Naive B cell (primary cell): ENCODE measurements at regions not wholly inside any gene's neighbourhood (a gene's known extent, or its start where the extent isn't known, plus 50 kb on each side); places are given as distances from the start of the nearest gene placed in this dataset.

Experiments used
- ATAC-seq, 2 donors: fragments of 150-1000 bp; cut with Tn5 transposase; 2 replicates each; pipeline ENCODE4 v1.10.0; 2021; ENCODE audit warnings: low read depth in 2 of 2, mild to moderate bottlenecking in 2 of 2, moderate library complexity in 2 of 2
- DNase-seq: peaks from one replicate; pipeline ENCODE4 v3.0.0; 2022
- H3K27ac Mint-ChIP-seq, 6 donors: one replicate each; pipeline ENCODE4 v1.8.0; 2020 to 2022; ENCODE audit warnings: mild to moderate bottlenecking in 6 of 6, mixed read lengths in 6 of 6, moderate library complexity in 5 of 6, inconsistent platforms in 2 of 6
- H3K27me3 Mint-ChIP-seq, 3 donors: one replicate each; pipeline ENCODE4 v1.8.0; 2021 to 2022; ENCODE audit warnings: mixed read lengths in 3 of 3, mild to moderate bottlenecking in 1 of 3
- H3K36me3 Mint-ChIP-seq, 2 donors: one replicate each; pipeline ENCODE4 v1.8.0; 2020 to 2022; ENCODE audit warnings: mixed read lengths in 2 of 2, inconsistent platforms in 1 of 2, mild to moderate bottlenecking in 1 of 2
- H3K4me1 Mint-ChIP-seq, 3 donors: one replicate each; pipeline ENCODE4 v1.8.0; 2020 to 2022; ENCODE audit warnings: mixed read lengths in 3 of 3, inconsistent platforms in 1 of 3, mild to moderate bottlenecking in 1 of 3, moderate library complexity in 1 of 3
- H3K4me3 Mint-ChIP-seq, 8 donors: one replicate each; pipeline ENCODE4 v1.8.0; 2020 to 2022; ENCODE audit warnings: mild to moderate bottlenecking in 8 of 8, mixed read lengths in 8 of 8, moderate library complexity in 8 of 8, inconsistent platforms in 2 of 8
- H3K9me3 Mint-ChIP-seq, 7 donors: one replicate each; pipeline ENCODE4 v1.8.0; 2020 to 2022; ENCODE audit warnings: mixed read lengths in 7 of 7, mild to moderate bottlenecking in 5 of 7, inconsistent platforms in 2 of 7, moderate library complexity in 1 of 7

GRCh38 chr13:27014406-27015359 is 156.9 kb downstream of the USP12 start:
- Mint-ChIP-seq H3K4me3 (no peak overlapping the region), H3K36me3 (peaks cover 0 to 7% of the 10 kb centered on the region in 2 donors), H3K27me3 (peaks cover 0 to 8% (median 5%) of the 10 kb centered on the region in 3 donors), H3K9me3 (peaks cover 0 to 1% (median 0%) of the 10 kb centered on the region in 7 donors), H3K4me1 (peaks cover 0 to 3% (median 3%) of the 10 kb centered on the region in 3 donors), H3K27ac (no peak overlapping the region)
- ATAC-seq (no peak), DNase-seq (no peak)

GRCh38 chr13:27012482-27013197 is 159.0 kb downstream of the USP12 start:
- no peak overlapping the region for H3K27ac Mint-ChIP-seq
- H3K4me1 Mint-ChIP-seq = peaks cover under 1 to 3% (median 1%) of the 10 kb centered on the region in 3 donors
- peaks cover 0 to 7% of the 10 kb centered on the region in 2 donors for H3K36me3 Mint-ChIP-seq
- no peak overlapping the region for H3K4me3 Mint-ChIP-seq
- no peaks in the 10 kb centered on the region for H3K9me3 Mint-ChIP-seq
- H3K27me3 Mint-ChIP-seq = peaks cover 0 to 10% (median 6%) of the 10 kb centered on the region in 3 donors
- ATAC-seq (no peak), DNase-seq (no peak)

- H3K9me3 Mint-ChIP-seq = no peaks in the 10 kb centered on the region
- peaks cover 0 to 7% of the 10 kb centered on the region in 2 donors for H3K36me3 Mint-ChIP-seq
- peaks cover 4 to 19% (median 16%) of the 10 kb centered on the region in 3 donors for H3K27me3 Mint-ChIP-seq
- peaks cover 10 to 11% (median 11%) of the 10 kb centered on the region in 3 donors for H3K4me1 Mint-ChIP-seq
- H3K27ac Mint-ChIP-seq = no peak overlapping the region
- H3K4me3 Mint-ChIP-seq = no peak overlapping the region
- DNase-seq = no peak
- no peak for ATAC-seq
Observed at GRCh38 chr13:27011661-27012060, 159.9 kb downstream of the USP12 start.

- Mint-ChIP-seq H3K4me3 (no peak overlapping the region), H3K4me1 (peaks cover 25 to 29% (median 26%) of the 10 kb centered on the region in 3 donors), H3K36me3 (peaks cover 0 to 8% of the 10 kb centered on the region in 2 donors), H3K9me3 (peaks cover 0 to 2% (median 0%) of the 10 kb centered on the region in 7 donors), H3K27me3 (peaks cover 12 to 32% (median 26%) of the 10 kb centered on the region in 3 donors), H3K27ac (no peak overlapping the region)
- DNase-seq (no peak), ATAC-seq (no peak)
Observed at GRCh38 chr13:27008733-27009132, 162.9 kb downstream of the USP12 start.

GRCh38 chr13:27007166-27007565 is 164.4 kb downstream of the USP12 start:
- Mint-ChIP-seq H3K9me3 (peaks cover 0 to 10% (median 3%) of the 10 kb centered on the region in 7 donors), H3K27me3 (peaks cover 19 to 32% (median 26%) of the 10 kb centered on the region in 3 donors), H3K36me3 (peaks cover 0 to 8% of the 10 kb centered on the region in 2 donors), H3K4me3 (peak overlapping the region in 7 of 8 donors; percentile 66 to 84 (median 74)), H3K4me1 (peaks cover 29 to 30% (median 30%) of the 10 kb centered on the region in 3 donors), H3K27ac (peak overlapping the region in 1 of 6 donors; percentile 81)
- DNase-seq (no peak), ATAC-seq (no peak)

- peaks cover 0 to 10% (median 3%) of the 10 kb centered on the region in 7 donors for H3K9me3 Mint-ChIP-seq
- ATAC-seq = peak in 1 of 2 donors; percentile 52
- H3K4me3 Mint-ChIP-seq = peak overlapping the region; percentile 56 to 84 (median 72)
- H3K27ac Mint-ChIP-seq = peak overlapping the region in 1 of 6 donors; percentile 53
- DNase-seq = no peak
- H3K36me3 Mint-ChIP-seq = peaks cover 0 to 8% of the 10 kb centered on the region in 2 donors
- peaks cover 19 to 32% (median 26%) of the 10 kb centered on the region in 3 donors for H3K27me3 Mint-ChIP-seq
- H3K4me1 Mint-ChIP-seq = peaks cover 32 to 35% (median 35%) of the 10 kb centered on the region in 3 donors
Observed at GRCh38 chr13:27006519-27007161, 165.0 kb downstream of the USP12 start.

GRCh38 chr13:27005976-27006518 is 165.6 kb downstream of the USP12 start:
- Mint-ChIP-seq H3K4me3 (peak overlapping the region in 6 of 8 donors; percentile 66 to 84 (median 76)), H3K9me3 (peaks cover 0 to 10% (median 3%) of the 10 kb centered on the region in 7 donors), H3K27me3 (peaks cover 19 to 32% (median 26%) of the 10 kb centered on the region in 3 donors), H3K27ac (no peak overlapping the region), H3K4me1 (peaks cover 38 to 41% (median 41%) of the 10 kb centered on the region in 3 donors), H3K36me3 (peaks cover 0 to 8% of the 10 kb centered on the region in 2 donors)
- no peak for ATAC-seq
- DNase-seq = no peak

GRCh38 chr13:27005556-27005955 is 166.1 kb downstream of the USP12 start:
- peaks cover 0 to 10% (median 3%) of the 10 kb centered on the region in 7 donors for H3K9me3 Mint-ChIP-seq
- peaks cover 0 to 8% of the 10 kb centered on the region in 2 donors for H3K36me3 Mint-ChIP-seq
- ATAC-seq = no peak
- H3K27ac Mint-ChIP-seq = peak overlapping the region in 3 of 6 donors; percentile 11 to 19 (median 14)
- H3K4me1 Mint-ChIP-seq = peaks cover 43 to 46% (median 46%) of the 10 kb centered on the region in 3 donors
- peaks cover 19 to 32% (median 26%) of the 10 kb centered on the region in 3 donors for H3K27me3 Mint-ChIP-seq
- peak overlapping the region in 4 of 8 donors; percentile 14 to 67 (median 40) for H3K4me3 Mint-ChIP-seq
- DNase-seq = no peak

GRCh38 chr13:27004866-27005265 is 166.7 kb downstream of the USP12 start:
- Mint-ChIP-seq H3K4me1 (peaks cover 45 to 48% (median 48%) of the 10 kb centered on the region in 3 donors), H3K27me3 (peaks cover 19 to 32% (median 26%) of the 10 kb centered on the region in 3 donors), H3K27ac (peak overlapping the region in 2 of 6 donors; percentile 14 to 27), H3K4me3 (peak overlapping the region in 1 of 8 donors; percentile 4), H3K36me3 (peaks cover 0 to 8% of the 10 kb centered on the region in 2 donors), H3K9me3 (peaks cover 0 to 10% (median 3%) of the 10 kb centered on the region in 7 donors)
- DNase-seq = no peak
- no peak for ATAC-seq

- Mint-ChIP-seq H3K27me3 (peaks cover 19 to 32% (median 26%) of the 10 kb centered on the region in 3 donors), H3K4me1 (peaks cover 49 to 53% (median 52%) of the 10 kb centered on the region in 3 donors), H3K9me3 (peaks cover 0 to 10% (median 3%) of the 10 kb centered on the region in 7 donors), H3K27ac (peak overlapping the region in 1 of 6 donors; percentile 79), H3K4me3 (no peak overlapping the region), H3K36me3 (peaks cover 0 to 8% of the 10 kb centered on the region in 2 donors)
- DNase-seq = no peak
- no peak for ATAC-seq
Observed at GRCh38 chr13:27004326-27004725, 167.3 kb downstream of the USP12 start.

- no peak for DNase-seq
- peaks cover 0 to 10% (median 3%) of the 10 kb centered on the region in 7 donors for H3K9me3 Mint-ChIP-seq
- peaks cover 0 to 8% of the 10 kb centered on the region in 2 donors for H3K36me3 Mint-ChIP-seq
- peaks cover 15 to 22% (median 16%) of the 10 kb centered on the region in 3 donors for H3K27me3 Mint-ChIP-seq
- peak overlapping the region in 4 of 6 donors; percentile 23 to 71 (median 34) for H3K27ac Mint-ChIP-seq
- peaks cover 64 to 69% (median 67%) of the 10 kb centered on the region in 3 donors for H3K4me1 Mint-ChIP-seq
- peak; percentile 43 to 45 for ATAC-seq
- peak overlapping the region in 2 of 8 donors; percentile 4 to 29 for H3K4me3 Mint-ChIP-seq
Observed at GRCh38 chr13:27001705-27002104, 169.9 kb downstream of the USP12 start.

- Mint-ChIP-seq H3K9me3 (peaks cover 0 to 10% (median 3%) of the 10 kb centered on the region in 7 donors), H3K4me3 (peak overlapping the region in 1 of 8 donors; percentile 49)
Observed at GRCh38 chr13:27000686-27001085, 170.9 kb downstream of the USP12 start.

More at GRCh38 chr13:27000686-27001085, 170.9 kb downstream of the USP12 start:
- Mint-ChIP-seq H3K27me3 (peaks cover 10 to 19% (median 11%) of the 10 kb centered on the region in 3 donors), H3K36me3 (peaks cover 0 to 8% of the 10 kb centered on the region in 2 donors), H3K4me1 (peaks cover 64 to 73% (median 70%) of the 10 kb centered on the region in 3 donors), H3K27ac (peak overlapping the region in 3 of 6 donors; percentile 22 to 71 (median 22))
- no peak for ATAC-seq
- no peak for DNase-seq
